ENCODE measurements at regions not wholly inside any gene's neighbourhood (a gene's known extent, or its start where the extent isn't known, plus 50 kb on each side); places are given as distances from the start of the nearest gene placed in this dataset.

DNA sequence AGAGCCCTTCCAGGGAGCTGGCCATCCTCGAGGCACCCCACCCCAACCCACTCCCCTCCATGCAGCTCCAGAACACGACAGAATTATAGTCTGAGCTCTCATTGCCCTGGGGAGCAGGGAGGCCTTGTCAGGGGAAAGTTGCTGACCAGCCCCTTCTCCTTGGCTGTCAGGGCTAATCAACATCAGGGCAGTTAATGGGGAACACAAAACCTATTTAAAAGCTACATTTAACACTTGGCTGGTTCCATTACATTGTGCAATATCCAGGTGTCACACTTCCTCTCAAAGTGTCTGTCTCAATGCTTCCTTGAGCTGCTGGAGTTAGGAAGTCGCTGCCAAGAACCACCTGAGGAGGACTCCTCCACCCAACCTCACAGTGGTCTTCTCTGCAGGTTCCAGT is 111.8 kb upstream of the GRIK3 start:
- no peaks in the 10 kb centered on the region for H3K4me1 Mint-ChIP-seq (ENCODE audit: low read depth)
- no peak overlapping the region for H3K4me3 Mint-ChIP-seq
- no peaks in the 10 kb centered on the region for H3K9me3 Mint-ChIP-seq
- H3K27me3 Mint-ChIP-seq: peaks cover 9% of the 10 kb centered on the region
- no peak overlapping the region for H3K27ac Mint-ChIP-seq
- H3K36me3 Mint-ChIP-seq (ENCODE audit: low read depth): no peaks in the 10 kb centered on the region

DNA sequence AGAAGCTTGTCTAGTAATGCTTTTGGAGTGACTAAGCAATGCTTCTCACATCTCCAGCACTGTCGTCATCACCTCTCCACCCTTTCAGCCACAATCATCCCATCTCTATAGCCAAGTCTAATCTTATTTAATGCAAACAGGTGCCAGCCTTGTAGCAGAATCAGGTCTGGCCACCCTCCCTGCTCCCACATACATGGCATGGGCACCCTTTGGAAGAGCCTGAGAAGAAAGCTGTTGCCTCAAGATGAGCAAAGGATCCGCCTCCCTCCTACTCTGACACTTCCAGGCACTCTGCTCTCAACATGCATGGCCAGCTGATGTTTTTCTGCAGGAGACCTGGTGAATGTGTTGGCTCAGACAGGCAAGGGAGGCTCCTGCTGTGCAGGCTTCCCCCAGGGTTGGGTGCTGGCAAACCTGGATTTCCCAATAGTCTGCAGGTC is 113.1 kb upstream of the GRIK3 start:
- Mint-ChIP-seq H3K4me3 (no peak overlapping the region), H3K36me3 (ENCODE audit: low read depth) (no peaks in the 10 kb centered on the region), H3K4me1 (ENCODE audit: low read depth) (no peaks in the 10 kb centered on the region), H3K27me3 (peaks cover 9% of the 10 kb centered on the region), H3K27ac (no peak overlapping the region), H3K9me3 (no peaks in the 10 kb centered on the region)

DNA sequence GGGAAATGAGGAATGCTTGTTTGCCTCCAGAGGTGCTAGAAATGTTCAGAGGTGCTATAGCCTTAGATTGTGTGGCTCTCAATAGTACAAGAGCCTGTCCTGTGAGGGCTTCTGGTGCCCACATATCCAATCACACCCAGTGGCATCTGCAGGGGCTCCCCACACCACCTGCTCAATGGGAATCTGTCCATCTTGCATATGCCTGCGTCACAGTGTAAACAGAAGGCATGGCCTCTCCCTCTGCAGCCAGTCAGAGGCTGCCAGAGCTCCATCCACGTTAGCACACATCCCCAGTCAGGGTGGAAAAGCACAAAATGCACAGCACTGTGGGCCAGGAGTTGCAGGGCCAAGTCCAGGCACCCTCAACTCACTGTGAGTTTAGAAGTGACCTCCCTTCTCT is 113.6 kb upstream of the GRIK3 start:
- Mint-ChIP-seq H3K27ac (no peak overlapping the region), H3K9me3 (no peaks in the 10 kb centered on the region), H3K4me3 (no peak overlapping the region), H3K4me1 (ENCODE audit: low read depth) (no peaks in the 10 kb centered on the region), H3K27me3 (peaks cover 9% of the 10 kb centered on the region), H3K36me3 (ENCODE audit: low read depth) (no peaks in the 10 kb centered on the region)

DNA sequence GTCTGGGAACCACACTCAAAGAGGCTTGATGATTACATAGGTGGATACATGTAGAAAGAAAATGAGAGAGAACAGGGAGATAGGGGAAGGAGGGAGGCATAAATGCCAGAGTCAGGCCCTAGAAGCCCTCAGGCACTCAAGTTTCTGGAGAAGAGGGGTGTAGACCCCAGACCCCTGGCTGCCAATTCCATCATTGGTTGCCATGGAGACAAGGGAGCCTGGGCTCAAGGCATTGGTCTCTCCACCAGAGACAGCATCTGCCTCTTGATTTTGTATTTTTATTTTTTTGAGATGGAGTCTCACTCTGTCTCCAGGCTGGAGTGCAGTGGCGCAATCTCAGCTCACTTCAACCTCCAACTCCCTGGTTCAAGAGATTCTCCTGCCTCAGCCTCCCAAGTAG is 114.3 kb upstream of the GRIK3 start:
- Mint-ChIP-seq H3K4me1 (ENCODE audit: low read depth) (no peaks in the 10 kb centered on the region), H3K4me3 (no peak overlapping the region), H3K36me3 (ENCODE audit: low read depth) (no peaks in the 10 kb centered on the region), H3K9me3 (no peaks in the 10 kb centered on the region), H3K27me3 (peaks cover 9% of the 10 kb centered on the region), H3K27ac (no peak overlapping the region)

DNA sequence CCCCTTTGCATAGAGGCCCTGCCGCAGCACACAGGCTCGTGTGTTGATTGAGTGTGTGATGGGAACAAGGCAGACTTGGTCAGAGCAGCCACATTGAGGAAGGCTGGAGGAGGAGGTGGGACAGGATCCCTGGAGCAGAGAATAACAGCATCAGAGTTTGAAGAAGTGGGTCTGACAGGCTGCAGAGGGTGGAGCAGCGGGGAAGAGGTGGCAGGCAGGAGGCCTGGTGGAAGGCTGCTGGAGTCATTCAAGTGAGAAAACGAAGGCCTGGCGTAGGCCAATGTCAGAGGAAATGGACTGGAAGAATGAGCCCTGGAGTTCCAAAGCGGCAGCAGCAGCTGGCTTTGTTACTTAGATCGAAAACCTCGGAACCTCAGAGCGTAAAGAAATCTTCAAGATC is 115.0 kb upstream of the GRIK3 start:
- H3K4me1 Mint-ChIP-seq (ENCODE audit: low read depth): no peaks in the 10 kb centered on the region
- no peak overlapping the region for H3K4me3 Mint-ChIP-seq
- peaks cover 9% of the 10 kb centered on the region for H3K27me3 Mint-ChIP-seq
- H3K27ac Mint-ChIP-seq: no peak overlapping the region
- no peaks in the 10 kb centered on the region for H3K9me3 Mint-ChIP-seq
- no peaks in the 10 kb centered on the region for H3K36me3 Mint-ChIP-seq (ENCODE audit: low read depth)

DNA sequence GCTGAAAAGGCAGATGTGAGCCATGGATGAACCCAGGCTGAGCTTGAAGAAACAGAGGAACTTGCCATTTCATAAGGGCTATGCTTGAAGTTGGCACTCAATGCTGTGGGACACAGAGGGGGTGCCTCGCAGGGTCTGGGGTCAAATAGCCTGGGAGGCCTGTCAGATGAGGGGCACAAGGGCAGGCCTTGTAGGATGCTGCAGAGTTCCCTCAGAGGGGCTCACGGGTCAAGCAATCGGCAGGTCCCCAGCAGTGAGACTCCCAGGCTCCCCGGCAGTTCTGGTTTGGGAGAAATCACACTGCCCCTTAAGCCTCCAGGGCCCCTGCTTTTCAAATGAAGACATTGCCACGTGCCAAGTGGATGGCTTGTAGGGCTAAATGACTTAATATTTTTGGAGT is 116.7 kb upstream of the GRIK3 start:
- Mint-ChIP-seq H3K36me3 (ENCODE audit: low read depth) (no peaks in the 10 kb centered on the region), H3K4me3 (no peak overlapping the region), H3K27me3 (peaks cover 7% of the 10 kb centered on the region), H3K9me3 (no peaks in the 10 kb centered on the region), H3K27ac (no peak overlapping the region), H3K4me1 (ENCODE audit: low read depth) (no peaks in the 10 kb centered on the region)

DNA sequence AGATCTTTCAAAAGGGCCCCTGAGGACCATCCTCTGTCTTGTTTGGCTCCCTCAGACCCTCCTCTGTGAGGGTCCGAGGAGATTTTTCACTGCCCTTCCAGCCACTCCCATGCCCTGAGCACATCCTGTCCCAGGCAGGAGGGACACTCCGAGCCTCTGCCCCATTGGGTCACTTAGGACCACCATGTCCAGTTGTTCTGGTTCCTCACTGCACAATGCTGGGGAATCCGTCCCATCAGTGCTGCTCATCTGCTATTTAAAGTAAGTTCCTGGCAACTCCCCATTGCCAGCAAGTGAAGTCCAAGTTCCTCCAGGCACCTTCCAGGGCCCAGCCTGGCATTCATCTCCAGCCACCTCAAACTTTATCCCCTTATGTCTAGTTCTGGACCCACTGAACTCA is 117.5 kb upstream of the GRIK3 start:
- H3K4me3 Mint-ChIP-seq: no peak overlapping the region
- H3K27ac Mint-ChIP-seq: no peak overlapping the region
- no peaks in the 10 kb centered on the region for H3K4me1 Mint-ChIP-seq (ENCODE audit: low read depth)

DNA sequence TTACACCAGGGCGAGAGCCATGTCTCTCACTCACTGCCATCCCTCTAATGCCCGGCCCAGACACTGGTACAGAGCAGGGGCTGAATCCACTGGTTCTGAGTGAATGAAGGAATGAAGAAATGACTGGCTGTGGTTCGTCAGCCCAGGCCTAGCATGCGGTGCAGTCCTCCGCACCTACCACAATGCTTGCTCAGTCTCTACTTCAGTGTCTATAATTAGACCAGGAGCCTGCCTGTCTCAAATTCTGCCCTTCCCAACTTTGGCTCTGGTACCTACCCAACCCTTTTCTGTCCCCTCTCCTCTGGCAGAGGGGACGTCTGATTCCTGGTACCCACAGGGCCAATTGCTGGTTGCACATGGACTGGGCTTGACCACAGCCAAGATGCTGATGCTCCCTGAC is 118.2 kb upstream of the GRIK3 start:
- Mint-ChIP-seq H3K27ac (no peak overlapping the region), H3K4me1 (ENCODE audit: low read depth) (no peaks in the 10 kb centered on the region), H3K9me3 (no peaks in the 10 kb centered on the region), H3K4me3 (no peak overlapping the region), H3K27me3 (peaks cover 10% of the 10 kb centered on the region), H3K36me3 (ENCODE audit: low read depth) (no peaks in the 10 kb centered on the region)

More for the DNA sequence above, 117.5 kb upstream of the GRIK3 start:
- no peaks in the 10 kb centered on the region for H3K9me3 Mint-ChIP-seq
- H3K27me3 Mint-ChIP-seq: peaks cover 10% of the 10 kb centered on the region
- H3K36me3 Mint-ChIP-seq (ENCODE audit: low read depth): no peaks in the 10 kb centered on the region

DNA sequence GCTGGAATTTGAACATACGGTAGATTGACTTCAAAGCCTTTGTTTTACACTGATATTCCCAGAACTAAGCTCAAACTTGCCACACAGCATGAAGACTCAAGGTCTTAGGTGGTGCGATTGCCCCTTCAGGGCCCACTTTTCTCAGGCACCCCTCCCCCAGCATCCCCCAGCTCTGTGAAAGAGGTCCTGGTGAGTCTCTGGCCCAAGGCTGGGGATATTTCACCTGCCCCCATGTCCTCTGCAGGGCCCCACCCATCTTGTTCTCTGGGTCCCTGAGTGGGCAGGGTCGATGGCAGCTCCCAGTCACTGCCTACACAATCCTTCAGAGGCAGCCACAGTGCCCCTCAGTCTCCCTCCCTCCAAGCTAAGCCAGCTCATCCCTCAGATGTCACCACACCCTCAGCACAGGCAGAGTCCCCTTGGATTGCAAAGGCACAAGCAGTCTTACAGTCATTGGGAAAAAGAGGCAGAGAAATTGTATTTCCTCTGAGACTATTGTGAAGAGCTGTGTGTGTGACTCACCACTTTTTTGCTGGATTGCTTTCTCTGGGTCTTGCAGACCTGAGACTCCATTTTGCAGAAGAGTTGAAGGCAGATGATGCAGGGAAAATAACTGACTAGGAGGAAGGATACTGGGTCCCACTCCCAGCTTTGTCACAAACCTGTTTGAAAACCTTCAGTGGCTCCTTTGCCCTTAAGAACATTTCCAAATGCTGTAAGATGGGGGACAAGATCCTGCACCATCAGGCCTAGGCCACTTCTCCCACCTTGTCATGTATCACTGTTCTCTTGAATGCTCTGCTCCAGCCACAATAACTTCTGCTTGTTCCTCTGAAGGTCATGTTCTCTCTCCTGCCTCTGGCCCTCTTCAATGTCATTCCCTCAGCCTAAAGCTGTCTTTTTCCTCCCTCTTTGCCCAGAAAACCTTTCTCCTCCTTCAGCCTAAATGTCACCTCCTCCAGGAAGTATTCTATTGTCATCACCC is 119.1 kb upstream of the GRIK3 start:
- no peak overlapping the region for H3K4me3 Mint-ChIP-seq
- H3K9me3 Mint-ChIP-seq: no peaks in the 10 kb centered on the region
- H3K36me3 Mint-ChIP-seq (ENCODE audit: low read depth): no peaks in the 10 kb centered on the region
- no peaks in the 10 kb centered on the region for H3K4me1 Mint-ChIP-seq (ENCODE audit: low read depth)
- H3K27ac Mint-ChIP-seq: no peak overlapping the region
- peaks cover 10% of the 10 kb centered on the region for H3K27me3 Mint-ChIP-seq

DNA sequence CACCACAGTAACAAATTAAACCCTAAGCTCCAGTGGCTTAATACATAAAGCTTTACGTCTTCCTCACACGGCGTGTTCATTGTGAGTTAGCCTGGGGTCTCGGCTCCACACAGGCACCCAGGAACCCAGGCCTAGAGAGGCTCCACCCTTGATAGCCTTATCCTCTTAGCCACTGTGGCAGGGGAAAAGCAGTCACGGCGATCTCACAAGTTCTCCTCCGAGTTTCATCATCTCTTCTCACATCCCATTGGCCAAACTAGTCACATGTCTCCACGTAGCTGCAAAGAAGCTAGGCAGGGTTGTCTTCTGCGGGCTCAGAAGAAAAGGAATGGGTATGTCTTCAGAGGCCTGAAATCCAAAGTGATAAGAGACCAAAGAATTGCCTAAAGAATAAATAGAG is 122.3 kb upstream of the GRIK3 start:
- no peaks in the 10 kb centered on the region for H3K4me1 Mint-ChIP-seq (ENCODE audit: low read depth)
- H3K27ac Mint-ChIP-seq: no peak overlapping the region
- no peak overlapping the region for H3K4me3 Mint-ChIP-seq
- peaks cover 10% of the 10 kb centered on the region for H3K27me3 Mint-ChIP-seq
- no peaks in the 10 kb centered on the region for H3K36me3 Mint-ChIP-seq (ENCODE audit: low read depth)
- H3K9me3 Mint-ChIP-seq: peaks cover 10% of the 10 kb centered on the region

DNA sequence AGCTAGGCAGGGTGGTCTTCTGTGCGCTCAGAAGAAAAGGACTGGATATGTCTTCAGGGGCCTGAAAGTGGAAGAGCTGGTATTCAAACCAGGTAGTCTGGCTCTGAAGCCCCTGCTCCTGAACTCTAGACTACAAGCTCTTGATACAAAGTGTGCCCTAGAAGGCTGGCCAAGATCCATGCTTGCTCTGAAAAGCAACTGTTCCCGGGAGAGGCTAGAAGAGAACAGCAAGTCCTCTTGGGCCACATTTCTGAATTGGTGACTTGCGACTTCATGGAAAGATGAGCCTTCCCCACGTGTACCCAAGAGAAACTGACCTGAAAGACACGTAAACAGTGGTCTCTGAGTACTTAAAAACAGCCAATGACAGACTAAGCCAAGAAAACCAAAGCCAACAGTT is 123.3 kb upstream of the GRIK3 start:
- Mint-ChIP-seq H3K36me3 (ENCODE audit: low read depth) (no peaks in the 10 kb centered on the region), H3K9me3 (peaks cover 16% of the 10 kb centered on the region), H3K27me3 (peaks cover 10% of the 10 kb centered on the region), H3K4me3 (no peak overlapping the region), H3K4me1 (ENCODE audit: low read depth) (no peaks in the 10 kb centered on the region), H3K27ac (no peak overlapping the region)

DNA sequence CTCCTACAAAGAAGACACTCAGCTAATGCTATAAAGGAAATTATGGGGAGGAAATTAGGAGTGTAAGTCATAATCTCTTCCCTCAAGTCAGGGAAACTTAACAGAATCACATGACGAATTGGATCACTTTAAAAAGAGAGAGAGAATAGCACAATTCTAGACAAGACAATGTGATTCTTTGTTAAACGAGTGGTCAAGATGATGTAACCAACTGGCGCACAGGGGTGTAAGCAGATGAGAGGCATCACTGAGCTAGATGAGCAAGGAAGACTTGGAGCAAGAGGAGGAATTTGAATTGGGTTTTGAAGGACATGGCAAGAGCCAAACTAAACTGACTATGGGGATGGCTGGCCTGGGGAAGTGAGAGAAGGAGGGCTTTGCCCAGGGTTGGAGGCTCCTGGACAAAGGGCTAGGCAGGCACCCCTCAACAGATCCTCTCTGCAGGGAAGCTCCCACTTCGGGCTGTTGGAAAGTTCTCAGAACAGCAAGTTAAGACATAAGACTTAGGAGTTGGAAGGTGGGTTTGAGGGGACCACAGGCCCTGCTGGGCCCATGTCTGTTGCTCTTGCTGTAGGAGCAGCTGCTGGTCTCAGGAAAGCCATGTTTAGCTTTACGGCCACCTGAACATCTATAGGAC is 123.9 kb upstream of the GRIK3 start:
- Mint-ChIP-seq H3K4me1 (ENCODE audit: low read depth) (no peaks in the 10 kb centered on the region), H3K27me3 (peaks cover 10% of the 10 kb centered on the region), H3K4me3 (no peak overlapping the region), H3K9me3 (peaks cover 16% of the 10 kb centered on the region), H3K36me3 (ENCODE audit: low read depth) (no peaks in the 10 kb centered on the region), H3K27ac (no peak overlapping the region)

DNA sequence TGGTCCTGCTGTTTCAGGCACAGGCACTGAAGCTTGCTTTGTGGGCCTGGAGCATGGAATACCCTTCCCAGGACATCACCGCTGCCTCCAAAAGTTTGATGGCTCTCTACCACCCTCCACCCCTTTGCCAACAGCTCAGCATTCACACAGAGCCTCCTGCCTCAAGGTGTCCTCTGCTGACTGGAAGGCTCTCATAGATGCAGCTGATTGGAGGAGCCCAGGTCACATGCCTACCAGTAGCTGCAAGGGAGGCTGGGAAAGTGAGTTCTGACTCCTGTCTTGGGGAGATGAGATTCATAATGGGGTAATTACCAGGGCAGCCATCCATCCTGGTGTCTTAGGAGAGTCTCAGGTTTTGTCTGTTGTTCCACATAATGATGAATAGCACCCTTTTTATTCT is 124.8 kb upstream of the GRIK3 start:
- Mint-ChIP-seq H3K4me3 (no peak overlapping the region), H3K9me3 (peaks cover 16% of the 10 kb centered on the region), H3K4me1 (ENCODE audit: low read depth) (no peaks in the 10 kb centered on the region), H3K27me3 (peaks cover 10% of the 10 kb centered on the region), H3K27ac (no peak overlapping the region), H3K36me3 (ENCODE audit: low read depth) (no peaks in the 10 kb centered on the region)

DNA sequence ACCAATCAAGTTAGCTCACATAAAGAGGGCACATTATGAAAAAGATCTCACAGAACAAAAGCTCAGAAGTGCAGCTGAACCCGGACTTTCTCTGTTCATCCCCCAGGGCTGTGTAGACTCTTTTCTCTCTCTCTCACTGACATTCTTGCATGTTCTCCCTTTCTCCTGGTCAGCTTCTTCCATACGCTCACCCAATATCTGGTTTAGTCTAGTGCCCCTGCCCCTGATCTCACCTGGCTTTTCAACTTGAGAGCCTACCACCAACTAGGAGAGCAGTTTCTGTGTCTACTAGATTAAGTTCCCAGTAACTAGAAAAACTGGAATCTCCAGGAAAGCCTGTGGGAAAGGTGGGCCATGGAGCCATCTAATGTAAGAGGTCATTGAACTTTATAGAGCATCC is 126.9 kb upstream of the GRIK3 start:
- no peak overlapping the region for H3K4me3 Mint-ChIP-seq
- no peak overlapping the region for H3K27ac Mint-ChIP-seq
- no peaks in the 10 kb centered on the region for H3K36me3 Mint-ChIP-seq (ENCODE audit: low read depth)
- H3K9me3 Mint-ChIP-seq: peaks cover 28% of the 10 kb centered on the region
- H3K4me1 Mint-ChIP-seq (ENCODE audit: low read depth): no peaks in the 10 kb centered on the region
- H3K27me3 Mint-ChIP-seq: peaks cover 5% of the 10 kb centered on the region

DNA sequence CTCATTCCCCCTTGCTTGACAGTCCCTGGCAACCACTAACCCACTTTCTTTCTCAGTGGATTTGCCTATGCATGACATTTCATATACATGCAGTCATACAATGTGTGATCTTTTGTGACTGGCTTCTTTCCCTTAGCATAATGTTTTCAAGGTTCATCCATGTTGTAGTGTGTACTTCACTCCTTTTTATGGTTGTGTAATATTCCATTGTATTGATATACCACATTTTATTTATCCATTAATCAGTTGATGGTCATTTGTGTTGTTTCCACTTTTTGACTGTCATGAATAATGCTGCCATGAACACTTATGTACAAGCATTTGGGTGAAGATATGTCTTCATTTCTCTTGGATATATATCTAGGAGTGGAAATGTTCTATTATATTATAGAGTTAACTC is 127.7 kb upstream of the GRIK3 start:
- Mint-ChIP-seq H3K36me3 (ENCODE audit: low read depth) (no peaks in the 10 kb centered on the region), H3K27ac (no peak overlapping the region), H3K4me3 (no peak overlapping the region), H3K9me3 (peaks cover 32% of the 10 kb centered on the region), H3K27me3 (peaks cover 7% of the 10 kb centered on the region), H3K4me1 (ENCODE audit: low read depth) (no peaks in the 10 kb centered on the region)
